D721Med (cell line): ENCODE measurements at regions not wholly inside any gene's neighbourhood (a gene's known extent, or its start where the extent isn't known, plus 50 kb on each side); places are given as distances from the start of the nearest gene placed in this dataset.

ENCODE experiments used
- DNase-seq: peaks from one replicate; pipeline ENCODE4 v3.0.0; 2011; ENCODE audit warnings: low spot score; ENCODE audit not compliant: insufficient read length
- FAIRE-seq: peaks from 2 replicates; lab custom pipeline; 2011; peaks lifted over from hg19 to GRCh38; lab: Jason Lieb, UNC
- CTCF ChIP-seq: IDR thresholded peaks from 2 replicates; pipeline ENCODE4 v1.5.1; 2012; ENCODE audit warnings: mild to moderate bottlenecking, control low read depth; ENCODE audit not compliant: insufficient read depth; ENCODE audit errors: missing control alignments

- no peak for TF ChIP-seq CTCF
- FAIRE-seq, result no peak
- DNase-seq, result no peak
Observed at GRCh38 chr18:55856229-55856628, 268.2 kb upstream of the TCF4 start.

GRCh38 chr18:55853268-55853667, 265.3 kb upstream of the TCF4 start:
- DNase-seq (no peak), FAIRE-seq (no peak)
- TF ChIP-seq CTCF, result no peak

- no peak for DNase-seq
- TF ChIP-seq CTCF, result no peak
- no peak for FAIRE-seq
Observed at GRCh38 chr18:55850904-55851303, 262.9 kb upstream of the TCF4 start.

- TF ChIP-seq CTCF, result no peak
- no peak for DNase-seq
- no peak for FAIRE-seq
Observed at GRCh38 chr18:55849391-55849790, 261.4 kb upstream of the TCF4 start.

GRCh38 chr18:55847960-55848359, 260.0 kb upstream of the TCF4 start:
- no peak for DNase-seq
- FAIRE-seq, result no peak
- TF ChIP-seq CTCF, result no peak

- FAIRE-seq (peak; percentile 35), DNase-seq (no peak)
- TF ChIP-seq CTCF, result no peak
Observed at GRCh38 chr18:55845221-55845620, 257.2 kb upstream of the TCF4 start.

- no peak for FAIRE-seq
- DNase-seq, result no peak
Observed at GRCh38 chr18:55844382-55844781, 256.4 kb upstream of the TCF4 start.

More at GRCh38 chr18:55844382-55844781, 256.4 kb upstream of the TCF4 start:
- TF ChIP-seq CTCF, result no peak
